HEK293 (cell line): ENCODE measurements at regions not wholly inside any gene's neighbourhood (a gene's known extent, or its start where the extent isn't known, plus 50 kb on each side); places are given as distances from the start of the nearest gene placed in this dataset.

Source experiments
- CTCF ChIA-PET: fragments of 350-600 bp; formaldehyde crosslinking; extraction: SDS; loops from one replicate; lab custom pipeline; 2021; ENCODE audit warnings: antibody characterized with exemption; lab: Yijun Ruan, JAX
- POLR2A ChIA-PET: fragments of 300-600 bp; formaldehyde crosslinking; extraction: SDS; loops from one replicate; lab custom pipeline; 2020; ENCODE audit warnings: antibody characterized with exemption, inconsistent platforms; lab: Yijun Ruan, JAX
- H3K27ac ChIP-seq: fragments of 200-500 bp; sonication (Bioruptor generic); 2 replicates; pipeline ENCODE4 v1.5.1; 2014; ENCODE audit warnings: low read depth, low read length, control low read depth, inconsistent platforms; ENCODE audit errors: extremely low read depth
- H3K36me3 ChIP-seq, 2 experiments: fragments of 200-500 bp in 1 of 2; sonication (Bioruptor generic) in 1 of 2; 1 replicate in 1 of 2; 2 replicates in 1 of 2; pipeline ENCODE4 v1.5.1; 2014 to 2017; ENCODE audit warnings: inconsistent platforms in 2 of 2, low read length in 2 of 2; ENCODE audit not compliant: control insufficient read depth in 2 of 2, insufficient read depth in 1 of 2
- H3K4me1 ChIP-seq: fragments of 200-500 bp; sonication (Bioruptor generic); 2 replicates; pipeline ENCODE4 v1.5.1; 2014; ENCODE audit warnings: mild to moderate bottlenecking, low read length, inconsistent platforms; ENCODE audit not compliant: control insufficient read depth, insufficient read depth
- H3K4me3 ChIP-seq: 2 replicates; pipeline ENCODE4 v1.5.1; 2011; ENCODE audit warnings: low read depth, mild to moderate bottlenecking, control low read depth, low read length, moderate library complexity
- H3K9me3 ChIP-seq: fragments of 200-500 bp; sonication (Bioruptor generic); 2 replicates; pipeline ENCODE4 v1.5.1; 2014; ENCODE audit warnings: low read depth, low read length, inconsistent platforms; ENCODE audit not compliant: control insufficient read depth, insufficient read depth
- AEBP2 ChIP-seq: fragments of 450-650 bp; formaldehyde crosslinking; IDR thresholded peaks from 2 replicates; pipeline ENCODE4 v1.5.1; 2016; ENCODE audit warnings: missing biosample characterization, missing genetic modification characterization, borderline replicate concordance
- ATF2 ChIP-seq: fragments of 450-650 bp; formaldehyde crosslinking; IDR thresholded peaks from 2 replicates; pipeline ENCODE4 v1.5.1; 2016; ENCODE audit warnings: missing biosample characterization, missing genetic modification characterization, low read depth
- GLIS1 ChIP-seq: fragments of 450-650 bp; formaldehyde crosslinking; IDR thresholded peaks from 2 replicates; pipeline ENCODE4 v1.5.1; 2016; ENCODE audit warnings: missing biosample characterization, missing genetic modification characterization
- HOXD13 ChIP-seq: sonication (generic); formaldehyde crosslinking; IDR thresholded peaks from 2 replicates; pipeline ENCODE4 v1.8.0; 2022; ENCODE audit warnings: missing genetic modification reagents, borderline replicate concordance
- MZF1 ChIP-seq: fragments of 450-650 bp; formaldehyde crosslinking; IDR thresholded peaks from 2 replicates; pipeline ENCODE4 v1.5.1; 2017; ENCODE audit warnings: missing biosample characterization, missing genetic modification characterization, borderline replicate concordance
- PRDM10 ChIP-seq: fragments of 450-650 bp; formaldehyde crosslinking; IDR thresholded peaks from 2 replicates; pipeline ENCODE4 v1.5.1; 2016; ENCODE audit warnings: missing biosample characterization, missing genetic modification characterization
- REPIN1 ChIP-seq: fragments of 450-650 bp; formaldehyde crosslinking; IDR thresholded peaks from 2 replicates; pipeline ENCODE4 v1.5.1; 2017; ENCODE audit warnings: missing biosample characterization, missing genetic modification characterization, low read depth
- YY1 ChIP-seq: fragments of 450-650 bp; formaldehyde crosslinking; IDR thresholded peaks from 2 replicates; pipeline ENCODE4 v1.5.1; 2018; ENCODE audit warnings: missing biosample characterization, missing genetic modification characterization
- ZBTB11 ChIP-seq: fragments of 450-650 bp; formaldehyde crosslinking; conservative IDR thresholded peaks from 2 replicates; pipeline ENCODE4 v1.5.1; 2016; ENCODE audit warnings: low read depth, missing biosample characterization, missing genetic modification characterization
- ZIC2 ChIP-seq: fragments of 450-650 bp; formaldehyde crosslinking; IDR thresholded peaks from 2 replicates; pipeline ENCODE4 v1.5.1; 2016; ENCODE audit warnings: missing biosample characterization, missing genetic modification characterization
- ZNF114 ChIP-seq: fragments of 450-650 bp; formaldehyde crosslinking; IDR thresholded peaks from 2 replicates; pipeline ENCODE4 v1.5.0; 2017; ENCODE audit warnings: missing biosample characterization, missing genetic modification characterization
- ZNF350 ChIP-seq: fragments of 450-650 bp; formaldehyde crosslinking; IDR thresholded peaks from 2 replicates; pipeline ENCODE4 v1.5.0; 2017; ENCODE audit warnings: missing biosample characterization, mild to moderate bottlenecking, missing genetic modification characterization
- ZNF398 ChIP-seq: fragments of 450-650 bp; formaldehyde crosslinking; IDR thresholded peaks from 2 replicates; pipeline ENCODE4 v1.5.1; 2017; ENCODE audit warnings: missing biosample characterization, missing genetic modification characterization
- ZNF488 ChIP-seq: fragments of 450-650 bp; formaldehyde crosslinking; IDR thresholded peaks from 2 replicates; pipeline ENCODE4 v1.5.1; 2016; ENCODE audit warnings: missing biosample characterization, missing genetic modification characterization
- ZNF571 ChIP-seq: fragments of 450-650 bp; formaldehyde crosslinking; IDR thresholded peaks from 2 replicates; pipeline ENCODE4 v1.5.0; 2017; ENCODE audit warnings: missing biosample characterization, missing genetic modification characterization
- ZNF610 ChIP-seq: fragments of 450-650 bp; formaldehyde crosslinking; IDR thresholded peaks from 2 replicates; pipeline ENCODE4 v1.5.1; 2016; ENCODE audit warnings: missing biosample characterization, missing genetic modification characterization, borderline replicate concordance
- ZNF704 ChIP-seq: fragments of 450-650 bp; formaldehyde crosslinking; IDR thresholded peaks from 2 replicates; pipeline ENCODE4 v1.5.1; 2016; ENCODE audit warnings: missing biosample characterization, missing genetic modification characterization
- ZSCAN4 ChIP-seq: fragments of 450-650 bp; formaldehyde crosslinking; IDR thresholded peaks from 2 replicates; pipeline ENCODE4 v1.5.1; 2017; ENCODE audit warnings: missing biosample characterization, missing genetic modification characterization

GRCh38 chr4:153143527-153144348, 60.5 kb upstream of the TRIM2 start:
- H3K36me3 ChIP-seq, result no peaks in the 10 kb centered on the region
- H3K9me3 ChIP-seq, result no peaks in the 10 kb centered on the region
- peaks cover 12% of the 10 kb centered on the region for H3K4me1 ChIP-seq
- ChIA-PET POLR2A (interaction anchor here (1.5 kb wide), 1 partner anchor 60 kb away, joined by 3 read pairs; the partner anchor contains the start of gene TRIM2), CTCF (interaction anchor here (0.8 to 1.8 kb wide), 21 partner anchors 7 to 606 kb away, joined by 3 to 13 read pairs (median 4); no protein-coding TSS in a partner anchor)
- H3K4me3 ChIP-seq, result no peak overlapping the region
- H3K27ac ChIP-seq, result peak overlapping the region; percentile 58; the same call in 1 of the 2 replicates
- TF ChIP-seq ATF2 (tag by site-specific recombination), result peak; percentile 76
- no peak for TF ChIP-seq ZNF571 (tag by site-specific recombination)
- no peak for TF ChIP-seq ZIC2 (tag by site-specific recombination)
- TF ChIP-seq HOXD13 (CRISPR knock-in tag), result no peak
- TF ChIP-seq ZNF704 (tag by site-specific recombination), result no peak
- TF ChIP-seq ZNF488, result no peak
- TF ChIP-seq GLIS1 (tag by site-specific recombination), result 0 out of 2 replicates have a peak, but pooled peaks have one; percentile 7
- no peak for TF ChIP-seq ZNF350 (tag by site-specific recombination)
- peak; percentile 87 for TF ChIP-seq PRDM10
- TF ChIP-seq ZSCAN4 (tag by site-specific recombination), result no peak
- TF ChIP-seq ZNF114 (tag by site-specific recombination), result no peak
- no peak for TF ChIP-seq YY1 (tag by site-specific recombination)
- no peak for TF ChIP-seq ZNF610
- no peak for TF ChIP-seq REPIN1 (tag by site-specific recombination)
- no peak for TF ChIP-seq MZF1 (tag by site-specific recombination)
- no peak for TF ChIP-seq ZNF398
- no peak for TF ChIP-seq AEBP2 (tag by site-specific recombination)
- no peak for TF ChIP-seq ZBTB11
